Karpas-422 (cell line): ENCODE measurements at regions not wholly inside any gene's neighbourhood (a gene's known extent, or its start where the extent isn't known, plus 50 kb on each side); places are given as distances from the start of the nearest gene placed in this dataset.

Source experiments
- DNase-seq: peaks from one replicate; pipeline ENCODE4 v3.0.0-alpha.2; 2015
- H2AFZ ChIP-seq: fragments of 200-600 bp; sonication (generic); 2 replicates; pipeline ENCODE4 v1.6.1; 2014; ENCODE audit warnings: antibody characterized with exemption, low read length, mixed read lengths
- H3K27ac ChIP-seq: fragments of 200-600 bp; sonication (generic); 2 replicates; pipeline ENCODE4 v1.5.1; 2014; ENCODE audit warnings: mild to moderate bottlenecking, low read length, moderate library complexity
- H3K27me3 ChIP-seq: fragments of 200-600 bp; sonication (generic); 2 replicates; pipeline ENCODE4 v1.6.1; 2014; ENCODE audit warnings: low read length, mixed read lengths
- H3K36me3 ChIP-seq: fragments of 200-600 bp; sonication (generic); 2 replicates; pipeline ENCODE4 v1.6.1; 2014; ENCODE audit warnings: low read length, mixed read lengths; ENCODE audit not compliant: insufficient read depth
- H3K4me1 ChIP-seq: fragments of 200-600 bp; sonication (generic); 2 replicates; pipeline ENCODE4 v1.6.1; 2014; ENCODE audit warnings: mild to moderate bottlenecking, low read length, mixed read lengths
- H3K4me2 ChIP-seq: fragments of 200-600 bp; sonication (generic); 2 replicates; pipeline ENCODE4 v1.6.1; 2014; ENCODE audit warnings: low read length, low read depth, mild to moderate bottlenecking; ENCODE audit not compliant: poor library complexity, severe bottlenecking
- H3K4me3 ChIP-seq: fragments of 200-600 bp; sonication (generic); 2 replicates; pipeline ENCODE4 v1.5.1; 2014; ENCODE audit warnings: mild to moderate bottlenecking, antibody characterized with exemption, low read length, mixed read lengths
- H3K79me2 ChIP-seq: fragments of 200-600 bp; sonication (generic); 2 replicates; pipeline ENCODE4 v1.6.1; 2014; ENCODE audit warnings: mild to moderate bottlenecking, low read length, mixed read lengths
- H3K9ac ChIP-seq: fragments of 200-600 bp; sonication (generic); 2 replicates; pipeline ENCODE4 v1.6.0; 2014; ENCODE audit warnings: low read length
- H3K9me2 ChIP-seq: fragments of 200-600 bp; sonication (generic), shearing (Covaris generic); replicated peaks from 2 replicates; pipeline ENCODE4 v1.6.0; 2014; ENCODE audit warnings: mild to moderate bottlenecking, low read length, moderate library complexity; ENCODE audit not compliant: insufficient read depth
- H3K9me3 ChIP-seq: fragments of 300-700, 200-600 bp; sonication (generic); 2 replicates; pipeline ENCODE4 v1.6.1; 2014; ENCODE audit warnings: low read length, mixed read lengths
- H4K20me1 ChIP-seq: fragments of 200-600 bp; sonication (generic); 2 replicates; pipeline ENCODE4 v1.6.1; 2014; ENCODE audit warnings: mild to moderate bottlenecking, antibody characterized with exemption, low read length, low read depth; ENCODE audit not compliant: insufficient read depth

GRCh38 chr4:13054420-13054970, 429.6 kb downstream of the RAB28 start:
- H3K27me3 ChIP-seq: no peaks in the 10 kb centered on the region
- no peak for DNase-seq
- H3K36me3 ChIP-seq: no peaks in the 10 kb centered on the region

GRCh38 chr4:13047591-13047990, 436.5 kb downstream of the RAB28 start:
- H2AFZ ChIP-seq: no peak overlapping the region
- DNase-seq: no peak
- no peaks in the 10 kb centered on the region for H4K20me1 ChIP-seq
- H3K27me3 ChIP-seq: no peaks in the 10 kb centered on the region
- H3K4me3 ChIP-seq: no peak overlapping the region
- no peak overlapping the region for H3K9ac ChIP-seq
- no peaks in the 10 kb centered on the region for H3K79me2 ChIP-seq
- no peak overlapping the region for H3K4me2 ChIP-seq
- no peaks in the 10 kb centered on the region; the same call in 1 of the 2 replicates for H3K9me3 ChIP-seq
- H3K36me3 ChIP-seq: no peaks in the 10 kb centered on the region
- H3K27ac ChIP-seq: no peak overlapping the region
- no peaks in the 10 kb centered on the region for H3K9me2 ChIP-seq
- H3K4me1 ChIP-seq: no peaks in the 10 kb centered on the region

More at GRCh38 chr4:13054420-13054970, 429.6 kb downstream of the RAB28 start:
- Histone ChIP-seq H3K4me3 (no peak overlapping the region), H3K9me3 (no peaks in the 10 kb centered on the region), H3K79me2 (no peaks in the 10 kb centered on the region), H2AFZ (no peak overlapping the region), H3K9ac (no peak overlapping the region), H3K4me2 (no peak overlapping the region), H4K20me1 (no peaks in the 10 kb centered on the region), H3K4me1 (no peaks in the 10 kb centered on the region), H3K27ac (no peak overlapping the region), H3K9me2 (no peaks in the 10 kb centered on the region)

- no peak overlapping the region for H2AFZ ChIP-seq
- H3K9ac ChIP-seq: no peak overlapping the region
- no peak overlapping the region for H3K4me3 ChIP-seq
- no peak overlapping the region for H3K4me2 ChIP-seq
- no peaks in the 10 kb centered on the region for H3K9me2 ChIP-seq
- no peaks in the 10 kb centered on the region for H4K20me1 ChIP-seq
- H3K79me2 ChIP-seq: no peaks in the 10 kb centered on the region
- H3K4me1 ChIP-seq: peaks cover 18% of the 10 kb centered on the region
- H3K36me3 ChIP-seq: no peaks in the 10 kb centered on the region
- H3K9me3 ChIP-seq: no peaks in the 10 kb centered on the region
- H3K27ac ChIP-seq: no peak overlapping the region
- no peaks in the 10 kb centered on the region for H3K27me3 ChIP-seq
- DNase-seq: no peak
Measured at GRCh38 chr4:13036841-13037240, 447.3 kb downstream of the RAB28 start.

GRCh38 chr4:13032936-13033335, 451.2 kb downstream of the RAB28 start:
- Histone ChIP-seq H4K20me1 (no peaks in the 10 kb centered on the region), H3K9ac (no peak overlapping the region)
- DNase-seq: no peak

GRCh38 chr4:13024147-13025105, 459.7 kb downstream of the RAB28 start:
- H2AFZ ChIP-seq: no peak overlapping the region
- H3K27ac ChIP-seq: no peak overlapping the region
- no peaks in the 10 kb centered on the region for H3K4me1 ChIP-seq
- H3K4me3 ChIP-seq: no peak overlapping the region
- no peak overlapping the region for H3K9ac ChIP-seq
- H4K20me1 ChIP-seq: no peaks in the 10 kb centered on the region
- H3K9me3 ChIP-seq: no peaks in the 10 kb centered on the region
- DNase-seq: no peak
- no peaks in the 10 kb centered on the region for H3K27me3 ChIP-seq
- H3K4me2 ChIP-seq: no peak overlapping the region
- no peaks in the 10 kb centered on the region for H3K79me2 ChIP-seq
- no peaks in the 10 kb centered on the region for H3K9me2 ChIP-seq
- H3K36me3 ChIP-seq: no peaks in the 10 kb centered on the region

More at GRCh38 chr4:13032936-13033335, 451.2 kb downstream of the RAB28 start:
- H3K4me1 ChIP-seq: peaks cover 18% of the 10 kb centered on the region
- no peak overlapping the region for H2AFZ ChIP-seq
- no peaks in the 10 kb centered on the region for H3K36me3 ChIP-seq
- no peaks in the 10 kb centered on the region for H3K79me2 ChIP-seq
- peak overlapping the region; percentile 7 for H3K4me2 ChIP-seq
- no peak overlapping the region for H3K27ac ChIP-seq
- no peaks in the 10 kb centered on the region for H3K9me2 ChIP-seq
- no peak overlapping the region for H3K4me3 ChIP-seq
- no peaks in the 10 kb centered on the region for H3K27me3 ChIP-seq
- no peaks in the 10 kb centered on the region for H3K9me3 ChIP-seq

- DNase-seq: no peak
- H3K4me2 ChIP-seq: no peak overlapping the region
- no peak overlapping the region for H3K27ac ChIP-seq
- H3K9me3 ChIP-seq: no peaks in the 10 kb centered on the region
- H3K4me1 ChIP-seq: peaks cover 4% of the 10 kb centered on the region; the same call in 1 of the 2 replicates
- H3K36me3 ChIP-seq: no peaks in the 10 kb centered on the region
- H3K4me3 ChIP-seq: no peak overlapping the region
- H3K9ac ChIP-seq: no peak overlapping the region
- H3K79me2 ChIP-seq: no peaks in the 10 kb centered on the region
- H3K9me2 ChIP-seq: no peaks in the 10 kb centered on the region
- no peaks in the 10 kb centered on the region for H3K27me3 ChIP-seq
- no peaks in the 10 kb centered on the region for H4K20me1 ChIP-seq
- no peak overlapping the region for H2AFZ ChIP-seq
Measured at GRCh38 chr4:13007802-13008470, 476.2 kb downstream of the RAB28 start.

- DNase-seq: no peak
- Histone ChIP-seq H3K4me3 (no peak overlapping the region), H3K4me2 (no peak overlapping the region), H3K9ac (no peak overlapping the region), H3K9me3 (no peaks in the 10 kb centered on the region), H3K27ac (no peak overlapping the region), H3K9me2 (no peaks in the 10 kb centered on the region), H3K36me3 (no peaks in the 10 kb centered on the region), H4K20me1 (no peaks in the 10 kb centered on the region), H2AFZ (no peak overlapping the region), H3K79me2 (no peaks in the 10 kb centered on the region), H3K4me1 (no peaks in the 10 kb centered on the region), H3K27me3 (no peaks in the 10 kb centered on the region)
Measured at GRCh38 chr4:12993923-12994322, 490.2 kb downstream of the RAB28 start.

GRCh38 chr4:12987284-12987683, 496.9 kb downstream of the RAB28 start:
- Histone ChIP-seq H2AFZ (no peak overlapping the region), H3K79me2 (no peaks in the 10 kb centered on the region)

More at GRCh38 chr4:12987284-12987683, 496.9 kb downstream of the RAB28 start:
- no peak overlapping the region for H3K4me2 ChIP-seq
- no peaks in the 10 kb centered on the region for H3K4me1 ChIP-seq
- H3K27ac ChIP-seq: no peak overlapping the region
- no peak overlapping the region for H3K9ac ChIP-seq
- H3K27me3 ChIP-seq: no peaks in the 10 kb centered on the region
- H3K9me2 ChIP-seq: no peaks in the 10 kb centered on the region
- no peaks in the 10 kb centered on the region for H3K36me3 ChIP-seq
- H4K20me1 ChIP-seq: no peaks in the 10 kb centered on the region
- no peak for DNase-seq
- H3K4me3 ChIP-seq: no peak overlapping the region
- H3K9me3 ChIP-seq: no peaks in the 10 kb centered on the region
